ENCODE measurements at regions not wholly inside any gene's neighbourhood (a gene's known extent, or its start where the extent isn't known, plus 50 kb on each side); places are given as distances from the start of the nearest gene placed in this dataset.

DNA sequence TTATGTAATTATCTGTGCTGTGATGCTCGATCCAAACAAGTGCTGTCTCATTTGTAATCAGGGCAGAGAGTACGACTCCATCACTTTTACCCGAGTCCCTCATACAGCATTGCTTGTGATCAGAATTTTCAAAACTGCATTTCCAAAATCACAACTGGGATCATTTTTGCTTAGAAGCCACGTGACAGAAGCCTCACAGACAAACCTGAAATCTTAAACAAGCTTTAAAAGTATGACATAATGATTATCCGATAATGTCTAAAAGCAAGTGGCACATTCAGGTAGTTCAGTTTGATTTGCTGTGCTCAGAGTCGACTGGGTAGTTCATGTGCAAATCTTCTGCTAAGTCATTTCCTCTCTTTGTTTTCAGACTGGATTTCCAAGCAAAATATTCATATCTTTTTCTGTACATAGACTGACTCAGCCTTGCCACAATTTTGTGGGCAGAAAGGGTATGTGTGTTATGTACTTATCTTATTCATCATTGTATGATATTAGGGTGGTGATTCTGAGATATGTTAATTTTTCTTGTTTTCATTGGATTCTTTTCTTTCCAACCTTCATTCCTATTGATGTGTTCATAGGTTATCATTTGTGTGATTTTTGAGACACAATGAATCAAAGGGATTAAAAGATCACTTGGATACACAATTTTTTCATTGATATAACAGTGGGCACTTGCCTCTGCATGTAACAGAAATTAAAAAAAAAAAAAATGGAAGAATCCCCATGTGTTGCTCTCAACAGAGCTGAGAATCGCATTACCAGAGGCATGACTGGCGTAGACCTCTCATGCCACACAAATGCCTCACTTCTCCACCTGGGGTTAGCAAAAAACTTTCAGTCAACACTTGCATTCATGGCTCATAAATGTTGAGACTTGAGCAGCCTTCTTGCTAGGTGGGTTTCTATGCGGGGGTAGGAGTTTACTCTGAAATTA is 355.7 kb downstream of the LTN1 start:
- no peaks in the 10 kb centered on the region for H3K36me3 ChIP-seq
- no peaks in the 10 kb centered on the region for H3K27me3 ChIP-seq
- WGBS, 2 donors (ENCODE audit: low coverage in 1 of 2): 63 to 69% methylated on average over 8 to 9 of the region's 9 CpGs
- peak overlapping the region in 2 of 4 donors; percentile 5 to 21 for H3K27ac ChIP-seq
- no peak for ATAC-seq
- H3K4me3 ChIP-seq: no peak overlapping the region
- peaks cover 6 to 41% (median 19%) of the 10 kb centered on the region in 3 donors for H3K4me1 ChIP-seq
- TF ChIP-seq EP300 (IDR thresholded peaks at IDR 0.05) (no peak), POLR2A (IDR thresholded peaks at IDR 0.05) (no peak)
- TF ChIP-seq, protein P1, sequence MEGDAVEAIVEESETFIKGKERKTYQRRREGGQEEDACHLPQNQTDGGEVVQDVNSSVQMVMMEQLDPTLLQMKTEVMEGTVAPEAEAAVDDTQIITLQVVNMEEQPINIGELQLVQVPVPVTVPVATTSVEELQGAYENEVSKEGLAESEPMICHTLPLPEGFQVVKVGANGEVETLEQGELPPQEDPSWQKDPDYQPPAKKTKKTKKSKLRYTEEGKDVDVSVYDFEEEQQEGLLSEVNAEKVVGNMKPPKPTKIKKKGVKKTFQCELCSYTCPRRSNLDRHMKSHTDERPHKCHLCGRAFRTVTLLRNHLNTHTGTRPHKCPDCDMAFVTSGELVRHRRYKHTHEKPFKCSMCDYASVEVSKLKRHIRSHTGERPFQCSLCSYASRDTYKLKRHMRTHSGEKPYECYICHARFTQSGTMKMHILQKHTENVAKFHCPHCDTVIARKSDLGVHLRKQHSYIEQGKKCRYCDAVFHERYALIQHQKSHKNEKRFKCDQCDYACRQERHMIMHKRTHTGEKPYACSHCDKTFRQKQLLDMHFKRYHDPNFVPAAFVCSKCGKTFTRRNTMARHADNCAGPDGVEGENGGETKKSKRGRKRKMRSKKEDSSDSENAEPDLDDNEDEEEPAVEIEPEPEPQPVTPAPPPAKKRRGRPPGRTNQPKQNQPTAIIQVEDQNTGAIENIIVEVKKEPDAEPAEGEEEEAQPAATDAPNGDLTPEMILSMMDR (IDR thresholded peaks at IDR 0.05): peak in 1 of 4 experiments; percentile 14
- no peaks in the 10 kb centered on the region for H3K9me3 ChIP-seq

DNA sequence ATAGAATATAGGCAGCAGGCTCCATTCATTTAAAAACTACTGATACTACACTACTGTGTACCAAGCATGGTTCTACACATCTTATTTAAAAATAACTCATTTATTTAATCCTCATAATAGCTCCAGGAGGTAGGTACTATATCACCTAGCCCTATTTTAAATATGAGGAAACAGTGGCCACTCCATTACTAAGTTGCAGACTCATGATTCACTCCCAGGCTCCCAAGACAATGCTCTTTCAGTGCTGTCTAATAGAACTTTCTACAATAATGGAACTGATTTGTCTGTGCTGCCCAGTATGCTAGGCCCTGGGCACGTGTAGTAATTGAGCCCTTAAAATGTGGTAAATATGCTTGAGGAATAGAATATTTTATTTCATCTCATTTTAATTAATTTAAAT is 357.1 kb downstream of the LTN1 start:
- Histone ChIP-seq H3K36me3 (no peaks in the 10 kb centered on the region), H3K4me3 (no peak overlapping the region), H3K9me3 (no peaks in the 10 kb centered on the region), H3K27ac (peak overlapping the region in 3 of 4 donors; percentile 72 to 84 (median 78)), H3K4me1 (peaks cover 6 to 44% (median 19%) of the 10 kb centered on the region in 3 donors), H3K27me3 (no peaks in the 10 kb centered on the region)
- WGBS, 2 donors (ENCODE audit: low coverage in 1 of 2): 90 to 100% methylated on average over 1 of the region's 1 CpG
- TF ChIP-seq, protein P1 (IDR thresholded peaks at IDR 0.05): no peak
- no peak for TF ChIP-seq POLR2A (IDR thresholded peaks at IDR 0.05)
- TF ChIP-seq POLR2AphosphoS5 (IDR thresholded peaks at IDR 0.05): no peak
- no peak for TF ChIP-seq EP300 (IDR thresholded peaks at IDR 0.05)
- no peak for ATAC-seq

DNA sequence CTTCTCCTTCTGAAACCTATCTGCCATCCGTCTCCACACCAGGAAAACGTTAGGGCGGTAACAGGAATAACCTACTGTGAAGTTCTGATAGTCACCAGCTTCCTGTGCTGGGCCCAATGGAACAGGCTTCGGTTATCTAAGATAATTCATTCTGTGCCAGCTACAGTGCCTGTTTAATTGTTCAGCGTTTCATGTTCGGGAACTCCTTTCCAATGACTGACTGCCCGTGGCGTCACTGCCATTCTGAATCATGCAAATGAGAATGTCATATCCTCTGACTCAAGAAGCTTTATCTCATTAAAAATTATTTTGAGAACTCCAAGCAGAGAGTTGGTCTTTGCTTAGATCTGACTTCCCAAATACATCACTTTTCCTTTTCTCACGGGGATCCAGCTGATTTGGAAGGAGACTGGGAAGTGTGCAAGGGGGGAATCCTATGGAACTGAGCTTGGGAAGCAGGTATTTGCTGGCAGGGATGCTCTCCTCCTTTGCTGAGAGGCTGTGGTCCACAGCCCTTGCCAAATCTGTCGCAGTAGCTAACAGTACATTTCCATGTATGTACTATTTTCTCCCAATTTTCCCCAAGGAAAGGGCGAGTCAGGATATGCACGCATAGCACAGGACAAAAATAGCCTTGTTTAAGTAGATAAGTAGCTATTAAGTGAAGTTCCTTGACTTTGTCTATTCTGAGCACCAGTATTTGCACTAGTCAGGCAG is 358.7 kb downstream of the LTN1 start:
- no peak for TF ChIP-seq POLR2A (IDR thresholded peaks at IDR 0.05)
- peak; percentile 77 for TF ChIP-seq POLR2AphosphoS5 (IDR thresholded peaks at IDR 0.05)
- no peaks in the 10 kb centered on the region for H3K36me3 ChIP-seq
- H3K4me3 ChIP-seq: no peak overlapping the region
- peak overlapping the region; percentile 72 to 89 (median 81) for H3K27ac ChIP-seq
- H3K27me3 ChIP-seq: no peaks in the 10 kb centered on the region
- 24 to 45% methylated on average over 12 of the region's 12 CpGs for WGBS, 2 donors (ENCODE audit: low coverage in 1 of 2)
- peaks cover 6 to 52% (median 19%) of the 10 kb centered on the region in 3 donors for H3K4me1 ChIP-seq
- H3K9me3 ChIP-seq: no peaks in the 10 kb centered on the region
- peak; percentile 76 for ATAC-seq

DNA sequence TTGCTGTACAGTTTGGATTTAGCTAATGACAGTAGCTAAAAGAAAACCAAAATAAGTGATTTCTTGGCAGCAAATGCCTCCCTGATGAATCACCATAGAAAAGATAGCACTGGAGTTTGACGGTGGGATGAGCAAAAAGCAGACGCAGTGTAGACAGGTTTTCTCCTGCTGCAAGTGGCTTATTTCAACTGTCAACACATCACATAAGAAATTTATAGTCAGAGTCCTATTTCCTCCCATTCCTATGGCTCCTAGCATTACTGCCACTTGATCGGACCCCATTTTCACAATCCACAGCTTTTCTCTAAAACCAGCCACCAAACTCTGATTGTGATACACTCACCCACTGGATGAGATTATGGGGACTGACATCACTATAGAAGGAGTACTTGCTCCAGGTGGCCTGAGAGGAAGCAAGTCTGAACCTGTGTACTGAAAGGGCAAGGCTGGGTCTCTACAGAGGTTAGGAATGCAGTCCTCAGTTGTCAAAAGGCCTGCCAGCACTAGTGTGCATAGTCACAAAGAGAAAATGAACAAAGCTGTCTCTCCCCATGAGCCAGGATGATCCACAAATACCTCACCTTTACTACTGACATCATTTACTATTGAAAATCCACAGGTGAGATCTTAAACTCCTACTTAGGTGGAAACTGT is 359.8 kb downstream of the LTN1 start:
- 3 to 26% methylated on average over 2 to 3 of the region's 3 CpGs for WGBS, 2 donors (ENCODE audit: low coverage in 1 of 2)
- Histone ChIP-seq H3K27me3 (no peaks in the 10 kb centered on the region), H3K9me3 (no peaks in the 10 kb centered on the region), H3K36me3 (no peaks in the 10 kb centered on the region), H3K27ac (peak overlapping the region; percentile 72 to 89 (median 81)), H3K4me3 (no peak overlapping the region), H3K4me1 (peaks cover 6 to 63% (median 19%) of the 10 kb centered on the region in 3 donors)
- no peak for TF ChIP-seq POLR2AphosphoS5 (IDR thresholded peaks at IDR 0.05)
- TF ChIP-seq, protein P1 (IDR thresholded peaks at IDR 0.05): no peak
- TF ChIP-seq POLR2A (IDR thresholded peaks at IDR 0.05): no peak
- ATAC-seq: no peak

DNA sequence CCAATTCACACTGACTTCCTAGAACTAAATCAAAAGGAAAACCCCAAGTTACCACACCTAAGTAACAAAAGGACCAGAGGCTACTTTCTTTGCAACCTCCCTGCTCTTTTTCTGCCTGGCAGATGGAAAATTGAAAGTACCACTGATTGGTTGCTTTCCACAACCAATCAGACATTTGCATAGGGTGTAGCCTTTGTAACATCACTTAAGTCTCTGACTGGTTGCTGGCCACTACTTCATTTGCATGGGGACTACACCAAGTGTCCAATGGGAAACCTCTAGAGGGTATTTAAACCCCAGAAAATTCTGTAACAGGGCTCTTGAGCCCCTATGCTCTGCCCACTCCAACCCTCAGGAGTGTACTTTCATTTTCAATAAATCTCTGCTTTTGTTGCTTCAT is 365.0 kb downstream of the LTN1 start:
- TF ChIP-seq, protein P1 (IDR thresholded peaks at IDR 0.05): no peak
- TF ChIP-seq EP300 (IDR thresholded peaks at IDR 0.05): no peak
- no peak for TF ChIP-seq POLR2AphosphoS5 (IDR thresholded peaks at IDR 0.05)
- TF ChIP-seq POLR2A (IDR thresholded peaks at IDR 0.05): no peak
- H3K27me3 ChIP-seq: no peaks in the 10 kb centered on the region
- H3K4me1 ChIP-seq: peaks cover 1 to 36% (median 2%) of the 10 kb centered on the region in 3 donors
- peaks cover 0 to 5% of the 10 kb centered on the region in 2 donors for H3K36me3 ChIP-seq
- H3K27ac ChIP-seq: peak overlapping the region in 1 of 4 donors; percentile 6
- no peak for ATAC-seq
- no peak overlapping the region for H3K4me3 ChIP-seq
- H3K9me3 ChIP-seq: no peaks in the 10 kb centered on the region
